Gastrocnemius medialis (tissue), 4 donors: ENCODE measurements at regions not wholly inside any gene's neighbourhood (a gene's known extent, or its start where the extent isn't known, plus 50 kb on each side); places are given as distances from the start of the nearest gene placed in this dataset.

Experiments
- CTCF ChIP-seq, 5 experiments: fragments of 450-650 bp in 3 of 5; fragments of 200-600 bp in 2 of 5; sonication (generic) in 2 of 5; IDR thresholded peaks in 4 of 5; conservative IDR thresholded peaks in 1 of 5; 1 replicate in 4 of 5; 2 replicates in 1 of 5; pipeline ENCODE4 v1.5.1; 2016 to 2019; ENCODE audit warnings: antibody characterized with exemption in 5 of 5, mild to moderate bottlenecking in 3 of 5, moderate library complexity in 3 of 5
- POLR2A ChIP-seq, 2 donors: fragments of 450-650 bp; IDR thresholded peaks; one replicate each; pipeline ENCODE4 v1.6.1; 2017; ENCODE audit warnings: antibody characterized with exemption in 2 of 2, mild to moderate bottlenecking in 2 of 2, moderate library complexity in 2 of 2

- no peak for TF ChIP-seq CTCF (IDR thresholded peaks at IDR 0.05 in 4 of 5, conservative IDR thresholded peaks at IDR 0.05 in 1 of 5)
- TF ChIP-seq POLR2A (IDR thresholded peaks at IDR 0.05) = no peak
These were observed 306.7 kb upstream of the POU3F3 start for GRCh38 chr2:104547221-104547620.
